ENCODE measurements at regions not wholly inside any gene's neighbourhood (a gene's known extent, or its start where the extent isn't known, plus 50 kb on each side); places are given as distances from the start of the nearest gene placed in this dataset.

DNA sequence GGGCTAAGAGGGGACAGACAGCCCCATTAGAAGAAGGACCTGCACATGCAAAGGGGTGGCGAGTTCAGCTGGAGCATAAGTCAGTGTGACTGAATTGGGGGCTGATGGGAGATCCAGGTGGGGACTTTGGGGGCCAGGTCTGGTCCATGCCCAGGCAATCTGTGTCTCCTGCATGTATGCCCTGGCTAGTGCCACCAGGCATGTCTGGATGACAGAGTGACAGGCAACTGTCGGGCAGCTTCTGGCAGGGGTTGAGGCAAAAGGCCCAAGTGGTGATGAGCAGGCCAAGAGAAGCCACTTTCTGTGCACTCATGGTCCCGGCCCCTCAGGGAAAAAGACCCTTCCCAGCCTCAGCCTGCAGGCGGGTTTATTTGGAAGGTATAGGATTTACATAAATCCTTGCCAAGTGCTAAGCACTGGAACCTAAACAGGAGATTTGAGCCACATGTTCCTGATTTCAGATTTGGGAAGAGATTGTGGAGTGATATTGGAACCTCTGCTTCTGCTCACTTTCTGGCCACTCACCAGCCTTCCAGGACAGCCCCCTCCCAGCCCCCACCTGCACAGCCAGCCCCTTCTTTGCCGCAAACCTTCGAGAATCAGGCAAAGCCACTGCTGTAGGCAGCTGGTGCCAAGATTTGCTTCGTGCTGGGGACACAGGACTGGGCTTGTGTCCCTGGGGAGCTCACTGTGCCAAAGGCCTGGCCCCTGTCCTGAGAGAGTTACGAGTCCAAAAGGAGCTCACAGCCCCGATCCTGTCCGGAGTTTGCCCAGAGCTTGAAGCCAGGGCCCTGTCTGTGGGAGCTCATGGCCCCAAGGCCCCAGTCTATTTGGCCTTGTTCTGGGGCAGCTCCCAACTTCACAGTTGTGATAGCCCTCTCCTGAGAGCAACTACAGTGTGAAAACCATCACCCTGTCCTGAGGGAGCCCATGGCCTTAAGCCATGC, 232.5 kb upstream of the RTL1 start:
- DNase-seq (ENCODE audit: unreplicated experiment): no peak
- H3K4me3 Mint-ChIP-seq (ENCODE audit: unreplicated experiment): no peak overlapping the region
- no peaks in the 10 kb centered on the region for H3K36me3 Mint-ChIP-seq (ENCODE audit: insufficient read depth, unreplicated experiment)
- H3K27ac Mint-ChIP-seq (ENCODE audit: low read depth, unreplicated experiment): no peak overlapping the region
- H3K4me1 Mint-ChIP-seq (ENCODE audit: insufficient read depth, unreplicated experiment): no peaks in the 10 kb centered on the region
- CTCF ChIA-PET: interaction anchor here (0.6 kb wide), 1 partner anchor 273 kb away, joined by 5 read pairs; no protein-coding TSS in a partner anchor
- POLR2A ChIA-PET: no interaction called here
- H3K27me3 Mint-ChIP-seq (ENCODE audit: insufficient read depth, unreplicated experiment): peaks cover 13% of the 10 kb centered on the region
- intact Hi-C loops (cut with micrococcal nuclease): no loop called here
- no peaks in the 10 kb centered on the region for H3K9me3 Mint-ChIP-seq (ENCODE audit: unreplicated experiment)
- TF ChIP-seq CTCF (IDR thresholded peaks at IDR 0.05; ENCODE audit: unreplicated experiment): no peak
- BruUV-seq (replicated peaks): no TSS peak

- no TSS peak for BruUV-seq (replicated peaks)
These were observed 233.7 kb upstream of the RTL1 start for GRCh38 chr14:101137234-101137633.

GRCh38 chr14:101147848-101148247, 244.3 kb upstream of the RTL1 start:
- DNase-seq (ENCODE audit: unreplicated experiment): no peak
- CTCF ChIA-PET: no interaction called here
- intact Hi-C loops (cut with micrococcal nuclease): no loop called here
- H3K4me3 Mint-ChIP-seq (ENCODE audit: unreplicated experiment): no peak overlapping the region
- no peaks in the 10 kb centered on the region for H3K36me3 Mint-ChIP-seq (ENCODE audit: insufficient read depth, unreplicated experiment)
- H3K27ac Mint-ChIP-seq (ENCODE audit: low read depth, unreplicated experiment): no peak overlapping the region
- no peaks in the 10 kb centered on the region for H3K9me3 Mint-ChIP-seq (ENCODE audit: unreplicated experiment)
- H3K4me1 Mint-ChIP-seq (ENCODE audit: insufficient read depth, unreplicated experiment): no peaks in the 10 kb centered on the region
- TF ChIP-seq CTCF (IDR thresholded peaks at IDR 0.05; ENCODE audit: unreplicated experiment): no peak
- POLR2A ChIA-PET: interaction anchor here (0.6 kb wide), 1 partner anchor 633 kb away, joined by 4 read pairs; no protein-coding TSS in a partner anchor
- no TSS peak for BruUV-seq (replicated peaks)
- no peaks in the 10 kb centered on the region for H3K27me3 Mint-ChIP-seq (ENCODE audit: insufficient read depth, unreplicated experiment)

More at GRCh38 chr14:101137234-101137633, 233.7 kb upstream of the RTL1 start:
- Mint-ChIP-seq H3K9me3 (ENCODE audit: unreplicated experiment) (peaks cover 8% of the 10 kb centered on the region), H3K4me3 (ENCODE audit: unreplicated experiment) (no peak overlapping the region), H3K27ac (ENCODE audit: low read depth, unreplicated experiment) (no peak overlapping the region), H3K36me3 (ENCODE audit: insufficient read depth, unreplicated experiment) (no peaks in the 10 kb centered on the region), H3K27me3 (ENCODE audit: insufficient read depth, unreplicated experiment) (peaks cover 12% of the 10 kb centered on the region), H3K4me1 (ENCODE audit: insufficient read depth, unreplicated experiment) (no peaks in the 10 kb centered on the region)
- ChIA-PET CTCF (no interaction called here), POLR2A (no interaction called here)
- intact Hi-C loops (cut with micrococcal nuclease): no loop called here
- DNase-seq (ENCODE audit: unreplicated experiment): no peak
- no peak for TF ChIP-seq CTCF (IDR thresholded peaks at IDR 0.05; ENCODE audit: unreplicated experiment)

- no peaks in the 10 kb centered on the region for H3K9me3 Mint-ChIP-seq (ENCODE audit: unreplicated experiment)
- no peak overlapping the region for H3K27ac Mint-ChIP-seq (ENCODE audit: low read depth, unreplicated experiment)
- H3K36me3 Mint-ChIP-seq (ENCODE audit: insufficient read depth, unreplicated experiment): no peaks in the 10 kb centered on the region
- no TSS peak for BruUV-seq (replicated peaks)
- peaks cover 8% of the 10 kb centered on the region for H3K27me3 Mint-ChIP-seq (ENCODE audit: insufficient read depth, unreplicated experiment)
- DNase-seq (ENCODE audit: unreplicated experiment): no peak
- no peaks in the 10 kb centered on the region for H3K4me1 Mint-ChIP-seq (ENCODE audit: insufficient read depth, unreplicated experiment)
- no peak overlapping the region for H3K4me3 Mint-ChIP-seq (ENCODE audit: unreplicated experiment)
- TF ChIP-seq CTCF (IDR thresholded peaks at IDR 0.05; ENCODE audit: unreplicated experiment): no peak
- CTCF ChIA-PET: no interaction called here
- intact Hi-C loops (cut with micrococcal nuclease): no loop called here
- POLR2A ChIA-PET: no interaction called here
These were observed 246.6 kb upstream of the RTL1 start for GRCh38 chr14:101150039-101150610.
